HG02588 (cell line): ENCODE measurements at regions not wholly inside any gene's neighbourhood (a gene's known extent, or its start where the extent isn't known, plus 50 kb on each side); places are given as distances from the start of the nearest gene placed in this dataset.

ENCODE experiments used
- ATAC-seq: cut with Tn5 transposase; IDR thresholded peaks from one replicate; pipeline ENCODE4 v1.9.1; 2021; ENCODE audit warnings: mild to moderate bottlenecking, moderate library complexity; ENCODE audit not compliant: unreplicated experiment

DNA sequence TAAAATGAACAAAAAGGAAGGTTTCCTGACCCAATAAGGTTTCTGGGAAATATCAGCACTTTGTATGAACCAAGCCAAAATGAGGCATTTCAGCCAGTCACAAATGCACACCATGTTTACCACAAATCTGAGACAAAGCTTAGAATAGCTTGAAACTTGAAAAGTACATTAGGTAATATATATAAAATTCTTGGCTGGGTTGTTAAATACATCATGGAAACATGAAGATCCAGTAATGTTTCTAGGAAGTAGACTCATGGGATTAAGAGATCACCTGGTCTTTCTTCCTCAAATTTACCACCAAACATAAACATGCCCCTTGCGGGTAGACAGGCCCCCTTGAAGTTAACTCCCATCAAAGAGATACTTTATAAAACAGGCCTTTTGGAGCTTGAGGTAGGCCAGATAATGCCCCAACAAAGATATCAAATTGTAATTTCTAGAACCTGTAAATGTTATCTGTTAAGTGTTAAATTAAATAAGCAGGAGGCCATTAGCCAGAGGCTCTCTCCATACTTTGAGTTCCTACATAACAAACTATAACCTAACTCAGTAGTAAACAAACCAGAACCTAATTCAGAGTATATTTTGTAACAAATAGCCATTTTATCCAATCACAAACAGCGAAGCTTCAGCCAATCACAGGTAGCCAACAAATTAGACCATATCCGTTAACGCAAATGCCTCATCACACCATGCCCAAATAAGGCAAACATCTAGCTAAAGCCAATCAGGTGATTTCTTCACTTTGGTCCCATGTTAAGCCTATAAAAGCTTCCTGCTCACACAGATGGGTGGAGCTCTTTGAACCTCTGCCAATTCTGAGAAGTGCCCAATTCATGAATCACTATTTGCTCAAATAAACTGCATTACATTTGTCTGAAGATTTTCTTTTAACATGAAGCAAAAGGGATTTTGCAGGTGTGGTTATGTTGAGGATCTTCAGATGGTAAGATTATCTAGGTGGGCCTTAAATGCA lies 127.9 kb upstream of the TARS1 start:
- ATAC-seq, result no peak

DNA sequence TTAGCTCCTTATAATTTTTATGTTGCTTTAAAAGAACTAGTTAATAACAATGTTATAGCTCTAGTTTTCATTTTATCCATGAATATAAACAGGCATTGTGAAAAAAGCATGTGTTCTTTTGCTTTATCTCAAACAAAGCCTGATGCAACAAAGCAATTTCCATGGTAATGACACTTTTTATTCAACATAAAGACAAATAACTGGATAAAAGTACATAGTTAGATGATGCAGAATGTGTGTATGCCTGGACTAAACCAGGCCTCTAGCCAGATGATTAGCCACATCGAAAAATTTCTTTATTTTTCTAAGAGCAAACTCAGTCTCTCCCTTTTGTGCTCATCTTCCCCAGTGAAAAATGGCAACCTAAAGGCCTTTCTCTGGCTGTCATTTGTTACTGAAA lies 125.6 kb upstream of the TARS1 start:
- ATAC-seq, result no peak

DNA sequence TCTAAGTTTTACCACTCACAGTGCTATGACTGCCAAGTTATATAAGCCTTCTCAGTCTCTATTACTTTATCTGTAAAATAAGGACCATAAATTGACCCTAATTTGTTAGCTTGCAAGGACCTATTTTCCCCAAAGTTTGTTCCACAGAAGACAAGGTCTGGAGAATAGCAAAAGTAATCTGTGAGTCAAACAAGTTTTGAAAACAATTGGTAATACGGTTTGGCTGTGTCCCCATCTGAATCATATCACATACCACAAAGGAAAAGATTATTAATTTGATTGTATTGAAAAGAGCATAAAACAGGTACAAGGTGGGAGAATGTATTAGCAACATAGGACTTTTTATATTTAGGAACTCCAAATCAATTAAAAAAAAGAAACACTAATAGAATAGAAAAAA lies 124.0 kb upstream of the TARS1 start:
- no peak for ATAC-seq

DNA sequence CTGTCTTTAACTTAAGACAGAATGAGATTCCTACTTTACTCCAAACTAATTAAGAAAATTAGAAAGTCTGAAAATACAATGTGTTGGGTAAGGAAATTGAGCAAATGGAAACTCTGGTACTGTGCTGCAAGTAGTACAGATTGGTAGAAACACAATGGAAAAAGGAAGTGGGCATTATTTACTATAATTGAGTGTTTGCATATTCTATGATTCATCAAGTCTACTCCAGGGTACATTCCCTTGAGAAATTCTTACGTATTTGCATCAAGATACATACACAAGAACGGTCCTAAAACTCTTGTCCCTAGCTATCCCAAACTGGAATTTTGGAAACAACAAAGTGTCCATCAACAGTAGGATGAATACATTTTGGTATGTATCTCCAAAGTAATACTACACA lies 123.5 kb upstream of the TARS1 start:
- ATAC-seq, result no peak

DNA sequence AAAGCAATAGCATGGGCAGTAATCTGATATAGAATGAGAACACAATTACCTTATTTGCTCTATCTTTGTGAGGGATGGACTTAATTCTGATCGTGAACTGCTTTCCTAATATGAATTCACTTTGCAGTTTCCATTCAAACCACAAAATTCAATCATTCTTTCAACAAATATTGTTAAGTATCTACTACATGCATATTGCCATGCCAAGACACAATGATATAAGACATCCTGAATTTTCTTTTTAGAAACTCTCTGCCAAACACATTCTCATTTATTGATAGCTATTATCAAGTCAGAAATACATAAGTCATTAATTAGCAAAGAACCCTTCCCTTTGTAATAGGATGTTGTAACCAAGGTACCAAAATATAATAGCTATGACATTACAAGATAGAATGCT lies 121.6 kb upstream of the TARS1 start:
- no peak for ATAC-seq

DNA sequence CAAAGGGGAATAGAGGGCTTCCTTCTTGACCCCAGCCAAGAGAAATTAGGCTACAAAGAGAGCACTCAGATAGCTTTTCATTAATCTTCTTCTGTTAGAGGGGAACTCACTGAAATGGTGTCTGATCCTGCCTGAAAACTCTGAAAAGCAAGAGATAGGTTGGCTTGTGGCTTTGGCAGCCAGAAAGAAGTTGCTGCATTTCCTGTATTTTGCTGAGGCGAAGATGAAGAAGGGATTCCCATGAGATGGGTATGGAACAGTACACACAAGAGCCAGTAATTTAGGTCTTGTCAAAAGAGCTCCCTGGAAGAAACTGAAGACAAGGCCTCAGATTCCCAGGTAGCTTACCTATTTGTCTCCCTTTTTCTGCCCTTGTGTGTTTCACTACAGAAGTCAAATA lies 120.9 kb upstream of the TARS1 start:
- ATAC-seq, result no peak

DNA sequence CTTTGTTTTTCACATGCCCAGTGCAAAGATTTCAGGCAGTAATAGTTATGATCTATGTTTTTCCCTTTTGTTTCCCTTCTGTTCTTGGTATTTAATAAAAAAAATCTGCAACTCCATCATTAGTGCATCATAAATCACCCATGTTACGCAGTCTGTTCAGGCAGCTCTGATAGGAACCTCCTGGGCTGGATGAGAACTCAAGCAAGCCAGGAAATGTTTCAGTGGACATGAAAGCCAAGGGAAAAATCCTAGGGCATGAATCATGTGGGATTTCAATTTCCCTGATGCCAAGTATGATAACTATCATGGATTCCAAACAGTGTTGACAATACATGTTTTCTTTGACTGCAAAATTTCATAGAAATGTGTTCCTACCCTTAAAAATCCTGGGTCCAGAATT lies 119.7 kb upstream of the TARS1 start:
- ATAC-seq, result no peak

DNA sequence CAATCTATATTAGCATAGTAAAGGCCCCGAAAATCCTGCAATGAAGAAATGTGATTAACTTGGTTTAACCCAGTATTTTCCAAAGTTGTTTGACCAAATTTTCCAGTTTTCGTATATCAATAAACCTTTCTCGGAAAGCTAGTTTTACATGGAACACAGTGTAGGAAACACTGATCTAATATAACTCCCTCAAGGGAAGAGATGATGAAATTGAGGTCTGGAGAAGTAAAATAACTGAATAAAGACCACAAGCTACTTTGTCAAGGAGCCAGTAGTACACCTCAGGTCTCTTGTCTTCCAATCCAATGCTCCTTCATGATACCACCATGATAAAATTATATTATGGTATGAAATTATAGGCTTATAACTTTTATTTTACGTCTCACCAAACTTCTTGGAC lies 118.1 kb upstream of the TARS1 start:
- ATAC-seq, result no peak

DNA sequence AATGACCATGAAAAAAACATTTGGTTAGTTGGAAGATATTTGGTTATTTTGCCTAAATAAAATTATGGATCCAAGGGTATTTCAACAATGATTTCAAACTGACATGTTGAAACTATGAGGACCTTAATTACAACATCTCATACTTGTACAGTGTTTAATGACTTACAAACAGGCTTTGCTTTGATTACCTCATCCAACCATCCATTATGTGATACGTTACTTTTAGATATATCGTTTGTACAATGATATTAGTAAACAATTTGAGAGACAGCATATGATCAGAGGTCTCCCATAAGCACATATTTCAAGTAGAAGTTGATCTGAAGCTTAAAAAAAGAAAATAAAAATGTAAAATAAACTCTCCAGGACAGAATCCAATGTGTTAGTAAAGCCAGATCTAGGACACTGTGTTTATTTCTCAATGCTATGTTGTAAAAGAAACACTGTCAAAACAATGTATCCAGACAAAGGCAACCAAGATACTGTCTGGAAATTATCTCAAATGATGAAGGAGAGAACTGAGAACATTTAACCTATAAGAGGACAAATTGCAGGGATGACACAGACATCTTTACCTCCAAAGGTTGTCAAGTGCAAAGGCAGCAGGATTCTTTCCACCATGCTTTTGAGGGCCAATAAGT lies 116.0 kb upstream of the TARS1 start:
- ATAC-seq, result no peak

DNA sequence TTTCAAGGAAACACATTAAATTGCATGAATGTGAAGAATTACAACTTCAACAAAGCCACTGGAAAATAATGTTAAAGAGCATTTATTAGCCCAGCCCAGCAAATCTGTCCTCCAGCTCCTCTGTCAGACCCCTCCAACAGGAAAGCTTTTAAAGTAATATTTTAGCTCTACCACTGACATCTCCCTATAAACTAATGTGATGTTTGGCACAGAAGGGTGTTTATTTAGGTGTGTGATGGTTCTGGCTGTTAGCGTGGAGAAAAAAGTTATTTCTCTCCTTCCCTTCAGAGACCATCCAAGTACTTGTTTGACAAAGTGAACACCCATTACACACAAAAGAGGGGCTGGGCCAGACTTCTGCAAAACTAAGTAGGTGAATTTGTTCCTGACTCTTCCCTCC lies 111.9 kb upstream of the TARS1 start:
- ATAC-seq, result no peak

DNA sequence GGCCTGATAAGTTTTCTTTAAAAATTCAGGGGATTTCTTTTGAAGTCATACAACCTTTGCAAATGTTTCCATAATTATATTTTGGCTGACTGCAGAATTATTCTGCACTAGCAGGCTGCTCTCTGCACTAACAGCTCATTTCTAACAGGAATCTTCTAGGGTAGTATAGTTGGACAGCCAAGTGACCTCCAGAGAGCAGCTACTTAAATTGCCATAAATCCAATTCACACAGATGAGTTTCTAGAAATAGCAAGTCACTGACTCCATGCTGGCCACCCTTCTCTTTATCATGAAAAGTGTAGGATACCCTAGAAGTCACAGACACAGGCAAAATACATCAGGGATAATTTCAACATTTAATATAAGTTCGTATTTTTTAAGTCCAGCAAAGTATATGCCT lies 110.9 kb upstream of the TARS1 start:
- ATAC-seq, result no peak

DNA sequence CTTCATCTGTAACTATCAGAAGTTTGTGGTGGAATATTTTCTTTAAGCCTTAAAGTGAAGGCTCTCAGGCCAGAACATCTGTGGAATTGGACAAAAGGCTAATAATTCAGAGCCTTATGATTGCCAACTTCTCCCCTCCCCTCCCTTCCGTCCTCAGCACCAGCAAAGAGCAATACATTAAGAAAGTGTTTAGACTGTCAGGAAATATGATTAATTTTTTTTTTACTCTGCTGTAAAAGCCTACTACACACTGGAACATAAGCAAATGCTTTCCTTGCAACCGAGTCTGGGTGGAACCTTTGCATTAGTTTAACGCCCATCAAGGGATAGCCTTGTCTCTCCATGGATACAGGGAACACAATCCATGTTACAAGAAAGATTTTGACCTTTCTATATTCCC lies 110.3 kb upstream of the TARS1 start:
- ATAC-seq, result no peak

DNA sequence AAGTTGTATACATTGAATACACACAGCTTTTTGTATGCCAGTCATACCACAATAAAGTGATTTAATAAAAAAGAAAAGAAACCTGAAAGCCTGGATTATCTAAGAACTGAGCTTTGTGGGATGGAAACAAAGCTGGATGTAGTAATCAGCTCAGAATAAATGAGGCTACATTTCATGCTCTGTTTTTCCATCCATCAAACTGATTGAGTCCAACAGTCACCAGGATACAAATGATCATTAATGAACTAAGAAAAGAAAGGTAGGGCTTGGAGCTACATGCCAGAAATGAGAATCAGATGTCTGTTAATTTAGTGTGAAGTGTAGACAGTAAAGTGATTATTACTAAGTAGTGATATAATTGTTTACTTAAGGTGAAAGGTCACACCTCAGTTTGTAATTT lies 109.8 kb upstream of the TARS1 start:
- no peak for ATAC-seq

DNA sequence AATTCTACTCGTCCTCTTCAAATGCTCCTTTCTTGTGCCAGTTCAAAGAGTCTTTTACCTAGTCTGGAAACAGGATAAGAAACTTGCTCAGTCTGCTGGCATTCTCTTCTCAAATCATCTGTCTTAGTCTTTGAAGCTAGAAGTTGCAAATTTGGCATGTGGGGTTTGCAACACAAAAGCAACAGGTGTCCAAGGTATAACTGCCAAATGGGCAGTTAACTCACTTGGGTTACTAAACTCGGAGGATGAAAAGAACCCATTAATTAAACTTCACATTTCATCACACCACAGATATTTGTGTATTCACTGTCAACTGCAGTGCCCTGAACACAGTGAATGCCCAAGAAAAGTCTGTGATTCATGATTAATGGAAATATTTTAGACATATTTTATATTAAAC lies 108.0 kb upstream of the TARS1 start:
- no peak for ATAC-seq

DNA sequence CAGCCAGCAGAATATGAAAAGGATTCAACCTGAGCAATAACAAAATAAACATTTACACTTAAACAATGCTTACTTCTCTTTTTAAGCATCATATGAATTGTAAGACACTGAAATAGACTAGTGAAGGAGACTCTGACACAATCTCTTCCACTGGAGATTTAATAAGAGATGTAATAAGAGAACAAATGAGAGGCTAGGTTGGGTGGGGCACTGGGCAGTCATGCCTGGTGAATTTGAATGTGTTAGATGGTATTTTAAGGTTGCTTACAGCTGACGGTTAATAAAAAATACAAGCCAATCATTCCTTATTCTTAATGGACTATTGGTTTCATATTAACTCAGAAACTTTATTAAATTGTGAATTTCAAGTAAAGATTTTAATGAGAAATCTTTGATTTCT lies 105.9 kb upstream of the TARS1 start:
- ATAC-seq, result no peak

DNA sequence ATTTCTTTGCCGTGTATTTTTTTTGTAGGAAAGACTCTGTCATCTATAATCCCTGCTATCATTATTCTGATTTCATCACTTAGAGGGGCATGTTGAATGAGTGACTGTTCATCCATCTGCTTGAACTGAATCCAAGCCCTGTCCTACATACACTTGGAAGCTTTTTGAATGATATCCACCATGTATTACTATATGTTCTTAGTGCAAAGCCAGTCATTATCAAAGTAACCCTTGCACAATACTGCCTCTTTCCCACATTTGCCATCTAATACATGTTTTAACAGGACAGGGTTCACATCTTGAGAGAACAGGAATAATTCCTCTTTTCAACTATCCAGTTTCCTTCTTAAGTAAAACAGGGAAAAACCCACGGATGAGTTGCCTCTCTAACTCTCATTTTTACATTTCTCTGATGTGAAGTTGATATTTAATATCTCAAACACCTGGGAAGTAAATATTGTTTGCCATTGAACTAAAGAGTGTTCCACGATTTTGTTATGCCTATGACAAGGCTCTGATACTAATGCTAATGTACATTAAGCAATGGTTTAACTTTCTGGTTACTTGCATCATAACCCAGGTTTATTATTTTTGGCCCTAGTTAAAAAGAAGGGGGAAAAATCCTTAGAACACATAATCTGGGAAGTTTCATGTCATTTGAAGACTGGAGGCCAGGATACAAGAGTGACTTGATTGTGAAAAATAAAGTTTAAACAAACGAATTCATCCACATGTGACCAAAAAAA lies 103.7 kb upstream of the TARS1 start:
- ATAC-seq, result no peak

DNA sequence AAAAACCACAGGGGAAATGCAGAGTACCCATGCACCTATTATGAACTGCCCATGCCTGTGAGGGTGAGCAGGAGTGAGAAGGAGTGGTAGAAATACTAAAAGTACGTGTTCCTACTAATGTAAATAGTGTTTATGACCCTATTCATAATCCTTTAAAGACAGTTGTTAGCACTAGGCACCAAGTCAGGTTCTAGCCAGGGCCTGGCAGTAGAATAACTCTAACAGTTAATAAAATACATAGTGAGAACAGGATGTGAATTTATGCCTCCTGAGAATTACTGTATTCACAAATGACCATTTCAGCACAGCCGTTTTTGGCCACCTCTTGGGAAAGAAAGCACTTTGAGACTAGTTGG lies 103.2 kb upstream of the TARS1 start:
- ATAC-seq, result no peak

DNA sequence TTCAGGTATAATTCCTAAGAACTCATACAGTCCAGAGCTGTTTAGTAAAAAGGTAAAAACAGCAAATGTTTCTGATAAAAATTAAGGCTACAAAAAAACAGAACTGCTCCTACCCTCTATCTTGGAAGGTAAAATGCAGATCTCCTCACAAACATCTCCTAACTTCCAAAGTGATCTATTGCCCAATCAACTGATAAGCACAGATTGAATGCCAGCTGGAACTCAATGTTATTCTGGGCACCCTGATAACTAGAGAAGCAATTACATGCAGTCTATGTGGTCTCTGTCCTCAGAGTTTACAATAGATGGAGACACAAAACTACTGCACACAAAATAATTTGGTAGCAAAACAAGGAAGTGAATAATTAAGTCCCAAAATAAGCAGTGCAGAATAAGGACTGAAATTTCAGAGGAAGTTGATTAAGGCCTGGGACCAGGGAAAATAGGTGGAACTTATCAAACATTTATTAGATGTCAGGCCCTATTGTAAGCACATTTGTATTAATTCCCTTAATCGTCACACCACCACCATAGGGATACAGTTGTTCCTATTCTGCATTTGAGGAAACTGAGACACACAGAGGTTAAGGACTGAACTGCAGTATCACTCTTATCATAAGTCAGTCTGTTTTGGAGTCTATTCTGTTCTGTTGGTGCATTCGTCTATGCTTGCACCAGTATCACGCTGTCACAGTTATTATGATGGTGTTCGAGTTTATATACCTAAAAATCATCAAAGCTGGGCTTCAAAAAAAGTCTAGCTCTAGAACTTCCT lies 102.2 kb upstream of the TARS1 start:
- no peak for ATAC-seq

DNA sequence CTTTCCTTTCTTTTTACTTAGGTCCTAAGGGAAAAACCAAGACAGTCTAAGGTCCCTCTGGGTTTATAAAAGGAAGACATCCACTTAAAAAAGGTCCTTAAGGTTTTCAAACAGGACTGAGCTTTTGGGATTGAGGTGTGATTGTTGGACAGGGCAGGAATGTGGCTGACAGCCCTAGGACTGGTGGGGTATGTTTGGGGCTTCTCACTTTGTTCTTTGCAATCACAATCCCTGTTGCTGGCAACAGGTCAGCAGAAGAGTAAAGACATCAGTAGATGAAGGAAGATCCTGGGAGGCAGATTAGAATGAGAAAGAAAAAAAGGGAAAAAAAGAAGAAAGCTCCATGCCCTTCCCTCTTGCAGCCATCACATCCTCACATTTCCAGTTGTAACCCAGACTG lies 101.4 kb upstream of the TARS1 start:
- no peak for ATAC-seq

DNA sequence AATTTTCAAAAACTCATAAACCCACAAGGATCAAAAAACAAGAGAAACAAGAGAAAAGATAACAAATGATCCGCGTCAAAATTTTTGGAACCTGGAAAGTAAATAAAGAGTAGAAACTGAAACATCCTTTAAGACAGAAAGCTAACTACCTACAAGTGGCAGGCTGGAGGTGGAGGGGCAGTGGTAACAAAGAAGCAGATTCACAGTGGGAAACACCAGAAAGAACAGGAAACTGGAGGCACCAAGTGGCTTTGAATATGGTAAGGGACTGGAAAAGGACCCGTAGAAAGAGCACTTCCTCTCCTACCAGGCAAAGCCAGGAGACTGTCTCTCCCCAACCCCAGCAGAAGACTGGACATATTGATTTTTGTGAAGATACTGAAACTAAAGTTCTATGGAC lies 100.6 kb upstream of the TARS1 start:
- ATAC-seq, result no peak

DNA sequence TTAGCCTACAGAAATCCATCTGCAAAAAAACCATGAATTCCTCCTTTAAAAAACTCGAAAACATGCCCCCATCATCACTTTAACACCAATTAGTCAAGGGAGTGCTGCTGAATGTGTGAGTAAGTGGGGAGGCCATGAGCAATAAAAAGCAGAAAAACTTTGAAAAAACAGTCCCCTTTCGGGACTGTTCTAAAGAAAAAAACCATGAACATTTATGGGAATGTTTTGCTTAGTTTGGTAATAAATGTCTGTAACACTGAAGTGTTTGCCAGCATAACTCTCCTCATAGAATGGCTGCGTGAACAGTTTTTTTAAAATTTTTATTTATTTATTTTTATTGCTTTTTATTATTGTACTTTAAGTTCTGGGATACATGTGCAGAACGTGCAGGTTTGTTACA lies 99.4 kb upstream of the TARS1 start:
- ATAC-seq, result no peak
